Activated naive CD4-positive, alpha-beta T cell treated with anti-CD3 and anti-CD28 coated beads for 36 hours (primary cell): ENCODE measurements at regions not wholly inside any gene's neighbourhood (a gene's known extent, or its start where the extent isn't known, plus 50 kb on each side); places are given as distances from the start of the nearest gene placed in this dataset.

Experiments
- CTCF ChIA-PET: fragments of 350-600 bp; sonication (Branson Sonifier 250); formaldehyde crosslinking; loops from one replicate; lab custom pipeline; 2021; ENCODE audit warnings: antibody characterized with exemption; lab: Charles Lee
- DNase-seq: peaks from one replicate; pipeline ENCODE4 v3.0.0-alpha.2; 2020
- H3K27ac Mint-ChIP-seq: one replicate; pipeline ENCODE4 v1.8.0; 2021; ENCODE audit warnings: mild to moderate bottlenecking, mixed read lengths
- H3K27me3 Mint-ChIP-seq: one replicate; pipeline ENCODE4 v1.8.0; 2021; ENCODE audit warnings: low read depth, mixed read lengths
- H3K36me3 Mint-ChIP-seq: one replicate; pipeline ENCODE4 v1.8.0; 2021; ENCODE audit warnings: low read depth, mixed read lengths
- H3K4me1 Mint-ChIP-seq: one replicate; pipeline ENCODE4 v1.8.0; 2021; ENCODE audit warnings: low read depth, mixed read lengths
- H3K4me3 Mint-ChIP-seq: one replicate; pipeline ENCODE4 v1.8.0; 2021; ENCODE audit warnings: mild to moderate bottlenecking, moderate library complexity, mixed read lengths
- H3K9me3 Mint-ChIP-seq: one replicate; pipeline ENCODE4 v1.8.0; 2021; ENCODE audit warnings: mixed read lengths
- intact Hi-C: fragments of 100-400 bp; cut with micrococcal nuclease; formaldehyde crosslinking; loops from one replicate; pipeline ENCODE4 v1.15.1; 2023

DNA sequence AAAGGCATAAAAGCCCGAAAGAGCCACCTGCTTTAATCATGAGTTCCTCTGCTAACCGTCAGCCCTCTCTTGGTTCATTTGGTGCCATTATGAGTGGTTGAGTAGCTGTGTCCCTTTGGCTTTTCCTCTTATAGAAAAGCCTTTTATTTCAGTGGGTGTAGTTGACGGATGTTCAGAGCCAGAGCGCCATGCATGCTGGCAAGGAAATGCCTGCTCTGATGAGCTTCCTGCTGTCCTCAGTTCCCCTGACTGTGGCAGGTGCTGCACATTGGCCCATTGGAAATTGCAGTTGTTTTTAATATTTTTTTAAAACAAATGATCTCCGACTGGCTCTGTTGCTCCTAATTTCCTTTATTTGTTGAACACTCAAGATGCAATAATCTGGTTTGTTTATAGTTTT, 77.3 kb upstream of the LIMCH1 start:
- CTCF ChIA-PET, result no interaction called here
- H3K36me3 Mint-ChIP-seq, result no peaks in the 10 kb centered on the region
- H3K9me3 Mint-ChIP-seq, result peaks cover 1% of the 10 kb centered on the region
- H3K27ac Mint-ChIP-seq, result no peak overlapping the region
- H3K4me3 Mint-ChIP-seq, result no peak overlapping the region
- intact Hi-C loops, result no loop called here
- H3K27me3 Mint-ChIP-seq, result no peaks in the 10 kb centered on the region
- no peak for DNase-seq
- no peaks in the 10 kb centered on the region for H3K4me1 Mint-ChIP-seq

DNA sequence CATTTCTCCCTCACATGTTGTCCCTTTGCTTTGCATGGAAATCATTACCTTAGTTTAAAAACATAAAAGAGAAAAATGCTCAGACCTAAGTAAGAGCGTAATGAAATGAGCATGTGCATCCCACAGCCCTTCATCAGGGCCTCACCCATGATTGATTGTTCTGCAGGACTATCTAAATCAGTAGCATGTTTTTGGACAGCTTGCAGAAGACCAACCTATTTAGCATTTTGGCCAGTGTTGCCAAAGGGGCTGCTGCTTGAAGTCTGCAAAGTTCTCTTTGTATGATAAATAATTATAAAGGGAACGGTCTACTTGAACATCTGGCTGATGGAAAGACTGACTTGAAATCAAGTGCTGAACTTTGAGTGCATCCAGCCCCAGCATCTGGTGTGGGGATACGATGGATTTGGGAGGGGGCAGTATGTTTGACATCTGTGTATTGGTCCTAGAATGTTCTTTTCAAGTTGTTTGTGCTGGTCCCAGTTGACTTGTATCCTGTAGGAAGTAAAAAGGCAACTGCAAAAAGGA, 76.1 kb upstream of the LIMCH1 start:
- no peaks in the 10 kb centered on the region for H3K36me3 Mint-ChIP-seq
- intact Hi-C loops, result no loop called here
- no peaks in the 10 kb centered on the region for H3K4me1 Mint-ChIP-seq
- DNase-seq, result no peak
- H3K27ac Mint-ChIP-seq, result no peak overlapping the region
- peaks cover 1% of the 10 kb centered on the region for H3K9me3 Mint-ChIP-seq
- H3K4me3 Mint-ChIP-seq, result no peak overlapping the region
- H3K27me3 Mint-ChIP-seq, result no peaks in the 10 kb centered on the region
- CTCF ChIA-PET, result no interaction called here

DNA sequence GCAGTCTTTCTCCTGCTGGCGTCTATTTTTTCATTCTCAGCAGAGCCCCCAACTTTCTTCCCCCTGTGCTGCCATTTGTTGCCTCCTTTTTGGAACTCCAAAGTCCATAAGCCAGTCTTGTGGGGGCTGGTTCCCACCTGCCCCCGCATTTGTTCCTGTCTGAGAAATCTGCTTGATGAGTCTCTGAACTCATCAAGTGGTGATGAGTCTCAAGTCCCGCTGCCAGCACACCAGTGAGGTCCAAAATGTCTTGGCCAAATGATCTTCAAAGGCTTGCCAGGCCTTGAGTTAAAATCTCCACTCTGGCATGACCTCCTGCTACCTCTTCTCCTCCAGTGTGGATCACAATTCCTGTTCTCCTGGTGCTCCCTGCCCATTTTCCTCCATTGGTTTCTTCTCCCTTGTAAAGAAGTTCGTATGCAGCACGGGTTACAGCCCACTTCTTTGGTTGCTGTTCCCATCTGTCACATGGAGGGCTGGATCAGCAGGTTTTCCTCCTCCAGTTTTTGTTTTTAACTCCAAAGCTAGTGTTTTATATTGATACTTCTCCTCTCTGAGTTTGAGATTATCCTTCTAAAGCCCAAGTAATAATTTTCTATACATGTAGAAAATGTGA, 72.7 kb upstream of the LIMCH1 start:
- intact Hi-C loops, result no loop called here
- H3K27me3 Mint-ChIP-seq, result no peaks in the 10 kb centered on the region
- H3K9me3 Mint-ChIP-seq, result peaks cover 1% of the 10 kb centered on the region
- H3K4me3 Mint-ChIP-seq, result no peak overlapping the region
- DNase-seq, result no peak
- no peaks in the 10 kb centered on the region for H3K36me3 Mint-ChIP-seq
- no peaks in the 10 kb centered on the region for H3K4me1 Mint-ChIP-seq
- no peak overlapping the region for H3K27ac Mint-ChIP-seq
- CTCF ChIA-PET, result no interaction called here

DNA sequence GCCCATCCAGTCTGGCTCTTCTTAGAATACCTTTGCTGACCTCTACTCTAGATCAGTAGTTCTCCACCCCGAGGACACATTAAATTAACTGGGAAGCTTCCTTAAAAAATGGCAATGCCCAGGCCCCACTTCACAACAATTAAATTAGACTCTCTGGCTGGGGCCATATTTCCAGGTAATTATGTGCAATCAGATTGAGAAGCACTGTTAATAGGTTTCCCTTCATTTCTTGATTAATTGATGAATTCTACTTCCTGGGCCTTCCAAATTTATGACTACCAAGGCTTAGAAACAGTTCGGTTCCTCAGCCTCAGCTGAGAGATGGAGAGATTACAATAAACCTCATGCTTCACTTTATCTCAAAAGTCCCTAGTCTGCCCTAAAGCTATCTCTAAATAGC, 71.7 kb upstream of the LIMCH1 start:
- Mint-ChIP-seq H3K27ac (no peak overlapping the region), H3K4me3 (no peak overlapping the region), H3K9me3 (peaks cover 1% of the 10 kb centered on the region), H3K4me1 (no peaks in the 10 kb centered on the region), H3K27me3 (no peaks in the 10 kb centered on the region), H3K36me3 (no peaks in the 10 kb centered on the region)
- intact Hi-C loops, result no loop called here
- CTCF ChIA-PET, result no interaction called here
- no peak for DNase-seq

DNA sequence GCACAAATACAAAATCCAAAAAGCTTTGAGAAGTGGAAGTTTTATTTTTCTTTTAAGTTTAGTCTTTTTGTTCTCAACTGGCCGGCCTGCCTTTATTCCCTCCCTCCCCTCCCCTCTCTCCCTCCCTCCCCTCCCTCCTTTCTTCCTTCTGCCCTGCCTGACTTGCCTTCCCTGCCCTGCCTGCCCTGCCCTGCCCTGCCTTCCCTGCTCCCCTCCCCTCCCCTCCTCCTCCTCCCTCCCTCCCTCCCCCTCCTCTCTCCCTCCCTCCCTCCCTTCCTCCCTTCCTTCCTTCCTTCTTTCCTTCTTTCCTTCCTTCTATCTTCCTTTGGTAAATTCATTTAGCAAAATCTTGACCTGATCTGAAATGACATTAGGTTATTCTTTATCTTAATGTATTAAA, 69.8 kb upstream of the LIMCH1 start:
- no peaks in the 10 kb centered on the region for H3K36me3 Mint-ChIP-seq
- no peaks in the 10 kb centered on the region for H3K4me1 Mint-ChIP-seq
- no peak for DNase-seq
- intact Hi-C loops, result no loop called here
- CTCF ChIA-PET, result no interaction called here
- H3K27me3 Mint-ChIP-seq, result peaks cover 3% of the 10 kb centered on the region
- no peak overlapping the region for H3K27ac Mint-ChIP-seq
- no peak overlapping the region for H3K4me3 Mint-ChIP-seq
- H3K9me3 Mint-ChIP-seq, result peaks cover 1% of the 10 kb centered on the region

DNA sequence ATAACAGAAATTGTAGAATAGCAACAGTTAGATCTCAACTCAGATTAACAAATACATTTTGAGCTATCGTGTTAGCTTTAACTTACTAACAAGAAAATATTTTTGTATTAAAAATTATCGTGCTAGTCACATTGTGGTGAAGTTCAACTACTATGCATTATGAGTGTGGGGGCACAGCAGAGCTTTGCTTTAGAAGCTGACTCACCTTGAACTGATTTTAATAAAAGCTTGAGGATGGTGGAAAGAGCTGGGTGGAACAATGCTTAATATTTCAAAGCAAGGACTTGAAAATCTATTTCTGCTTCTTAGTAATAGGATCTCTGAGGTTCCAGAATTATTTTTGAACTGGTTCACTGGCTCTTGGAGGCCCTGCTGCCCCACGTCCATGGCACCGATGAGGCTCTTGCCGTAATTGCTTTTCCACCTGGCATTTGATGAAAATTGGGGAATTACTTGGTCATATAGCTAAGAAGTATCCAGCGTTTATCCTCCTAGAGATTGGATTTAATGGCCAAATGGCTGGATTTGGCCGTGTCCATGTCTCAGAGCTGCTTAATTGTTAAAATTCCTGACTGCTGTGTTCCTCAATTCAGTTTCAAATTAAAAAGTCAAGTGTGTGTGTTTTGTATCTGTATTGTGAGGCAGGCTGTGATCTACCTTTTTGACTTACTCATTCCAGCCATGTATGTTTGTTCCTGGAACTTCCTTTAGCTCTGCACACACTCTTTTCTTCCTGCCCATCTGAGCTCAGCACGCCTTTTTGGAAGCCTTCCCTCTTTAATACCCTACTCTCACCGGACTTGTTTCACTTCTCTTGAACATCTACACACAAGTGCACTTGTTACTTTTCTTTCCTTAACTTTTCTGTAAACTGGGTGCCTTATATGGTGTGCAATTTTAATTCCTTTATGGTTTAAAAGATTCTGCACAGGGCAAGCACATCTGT, 66.6 kb upstream of the LIMCH1 start:
- intact Hi-C loops, result no loop called here
- H3K36me3 Mint-ChIP-seq, result no peaks in the 10 kb centered on the region
- no peak for DNase-seq
- H3K27ac Mint-ChIP-seq, result no peak overlapping the region
- CTCF ChIA-PET, result interaction anchor here (0.7 kb wide), 2 partner anchors 81 to 241 kb away, joined by 5 to 7 read pairs; no protein-coding TSS in a partner anchor
- H3K9me3 Mint-ChIP-seq, result no peaks in the 10 kb centered on the region
- no peaks in the 10 kb centered on the region for H3K4me1 Mint-ChIP-seq
- H3K4me3 Mint-ChIP-seq, result no peak overlapping the region
- H3K27me3 Mint-ChIP-seq, result peaks cover 3% of the 10 kb centered on the region

DNA sequence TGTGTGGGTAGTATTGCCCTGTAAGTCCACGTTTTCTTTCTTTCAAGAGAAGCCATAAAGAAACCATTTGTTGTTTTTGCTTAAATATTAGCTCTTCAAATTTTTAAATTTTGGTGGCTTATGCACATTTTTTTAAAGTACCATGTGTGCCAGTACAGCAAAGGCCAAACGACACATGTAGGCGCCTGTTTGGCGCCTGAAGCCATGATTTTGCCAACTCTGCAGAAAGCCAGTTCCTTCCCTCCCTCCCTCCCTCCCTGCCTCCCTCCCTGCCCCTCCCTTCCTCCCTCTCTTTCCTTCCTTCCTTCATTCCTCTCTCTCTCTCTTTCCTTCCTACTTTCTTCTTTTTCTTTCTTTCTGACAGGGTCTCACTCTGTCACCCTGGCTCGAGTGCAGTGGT, 65.9 kb upstream of the LIMCH1 start:
- Mint-ChIP-seq H3K4me3 (no peak overlapping the region), H3K36me3 (no peaks in the 10 kb centered on the region), H3K9me3 (no peaks in the 10 kb centered on the region), H3K27ac (no peak overlapping the region), H3K27me3 (peaks cover 3% of the 10 kb centered on the region), H3K4me1 (no peaks in the 10 kb centered on the region)
- DNase-seq, result no peak
- intact Hi-C loops, result no loop called here
- CTCF ChIA-PET, result no interaction called here

DNA sequence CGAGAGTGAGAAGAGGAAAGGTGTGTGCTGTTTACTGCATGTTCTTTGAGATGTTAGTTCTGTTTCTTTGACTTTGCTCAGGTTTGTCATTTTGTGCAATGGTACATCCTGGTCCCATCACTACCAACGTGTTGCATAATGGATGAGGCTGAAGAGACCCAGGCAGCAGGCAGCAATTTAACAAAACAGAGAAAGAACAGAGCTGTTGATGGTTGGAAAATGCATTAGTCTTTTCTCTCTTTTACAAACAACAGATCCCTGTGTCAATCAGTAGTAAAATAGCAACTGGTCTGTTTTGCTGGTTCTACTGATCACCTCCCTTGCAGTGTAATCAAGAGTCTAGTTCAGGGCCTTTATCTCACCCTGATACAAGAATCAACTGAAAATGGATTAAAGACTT, 64.8 kb upstream of the LIMCH1 start:
- CTCF ChIA-PET, result no interaction called here
- H3K4me3 Mint-ChIP-seq, result no peak overlapping the region
- H3K9me3 Mint-ChIP-seq, result no peaks in the 10 kb centered on the region
- no peaks in the 10 kb centered on the region for H3K36me3 Mint-ChIP-seq
- no peak for DNase-seq
- peaks cover 4% of the 10 kb centered on the region for H3K27me3 Mint-ChIP-seq
- intact Hi-C loops, result no loop called here
- no peaks in the 10 kb centered on the region for H3K4me1 Mint-ChIP-seq
- H3K27ac Mint-ChIP-seq, result no peak overlapping the region

DNA sequence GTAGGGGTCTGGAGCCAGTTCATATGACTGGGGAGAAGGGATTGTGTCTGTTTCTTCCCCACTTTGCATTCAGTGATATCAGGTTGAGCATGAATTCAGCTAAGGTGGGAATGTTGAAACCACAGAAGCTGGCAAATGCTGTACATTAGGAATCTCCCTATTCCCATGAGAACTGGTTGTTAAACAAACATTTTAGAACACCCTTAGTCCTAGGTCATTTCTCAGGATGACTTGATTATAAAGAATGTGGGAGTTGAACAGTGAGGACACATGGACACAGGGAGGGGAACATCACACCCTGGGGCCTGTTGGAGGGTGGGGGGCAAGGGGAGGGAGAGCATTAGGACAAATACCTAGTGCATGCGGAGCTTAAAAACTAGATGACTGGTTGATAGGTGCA, 62.6 kb upstream of the LIMCH1 start:
- Mint-ChIP-seq H3K27me3 (peaks cover 5% of the 10 kb centered on the region), H3K9me3 (no peaks in the 10 kb centered on the region), H3K4me1 (no peaks in the 10 kb centered on the region), H3K27ac (no peak overlapping the region), H3K36me3 (no peaks in the 10 kb centered on the region), H3K4me3 (no peak overlapping the region)
- CTCF ChIA-PET, result no interaction called here
- DNase-seq, result no peak
- intact Hi-C loops, result no loop called here

DNA sequence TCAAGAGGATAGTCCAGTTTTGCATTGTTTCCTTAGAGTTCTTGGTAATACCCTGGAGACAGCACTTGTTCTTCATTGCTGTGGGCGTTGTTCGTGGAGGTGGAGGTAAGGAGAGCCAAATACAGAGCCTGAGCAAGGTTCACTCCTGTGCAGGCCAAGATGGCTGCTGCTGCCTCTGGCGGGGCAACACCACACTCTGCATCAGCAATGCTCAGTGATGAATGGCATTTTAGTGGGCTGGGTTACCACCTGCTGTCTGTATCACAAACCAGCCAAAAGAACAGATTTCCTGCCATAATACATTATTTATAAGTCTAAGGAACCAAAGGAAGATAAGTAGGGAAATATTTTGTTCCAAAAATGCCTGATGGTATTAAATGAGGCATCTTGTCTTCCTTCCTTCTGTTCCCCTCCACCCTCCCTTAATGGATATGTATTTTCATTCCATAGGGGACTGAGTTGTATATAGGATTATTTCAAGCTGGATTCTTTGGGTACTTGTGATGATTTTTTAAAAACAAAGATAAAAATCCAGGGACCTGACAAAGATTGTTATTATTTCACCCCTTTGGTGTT, 61.6 kb upstream of the LIMCH1 start:
- H3K27ac Mint-ChIP-seq, result no peak overlapping the region
- peaks cover 5% of the 10 kb centered on the region for H3K27me3 Mint-ChIP-seq
- DNase-seq, result no peak
- H3K9me3 Mint-ChIP-seq, result no peaks in the 10 kb centered on the region
- H3K36me3 Mint-ChIP-seq, result no peaks in the 10 kb centered on the region
- H3K4me1 Mint-ChIP-seq, result no peaks in the 10 kb centered on the region
- intact Hi-C loops, result no loop called here
- CTCF ChIA-PET, result no interaction called here
- no peak overlapping the region for H3K4me3 Mint-ChIP-seq

DNA sequence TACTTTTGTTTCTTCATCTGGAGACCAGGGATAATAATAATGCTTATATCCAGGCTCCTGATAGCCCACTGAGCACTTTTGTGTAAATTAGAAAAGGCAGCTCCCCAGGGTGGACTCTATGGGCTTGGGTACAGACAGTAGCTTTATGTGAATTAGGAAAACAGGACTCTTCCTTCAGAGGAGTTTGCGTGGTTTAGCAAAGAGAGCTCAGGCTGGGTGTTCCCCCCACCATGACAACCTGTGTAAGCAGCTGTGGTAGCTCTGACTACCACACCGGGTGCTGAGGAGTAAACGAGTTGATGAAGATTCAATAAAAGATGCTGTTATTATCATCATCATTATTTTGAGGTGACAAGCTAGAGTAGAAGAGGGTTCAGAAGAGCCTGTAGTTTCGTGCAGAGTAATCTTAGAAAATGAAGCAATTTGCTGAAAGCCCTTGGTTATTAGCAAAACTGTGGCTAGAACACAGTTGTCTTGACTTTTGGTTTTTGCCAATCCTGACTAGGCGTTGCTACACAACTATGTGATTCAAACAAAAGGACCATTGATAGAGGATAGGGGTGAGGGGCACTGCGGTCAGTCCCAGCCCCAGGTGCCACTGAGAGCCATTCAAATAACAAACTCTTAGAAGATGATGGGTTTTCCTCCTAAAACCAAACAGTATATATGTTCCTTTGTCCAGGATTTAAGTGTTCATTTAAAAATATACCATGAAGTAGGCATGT, 60.6 kb upstream of the LIMCH1 start:
- Mint-ChIP-seq H3K36me3 (no peaks in the 10 kb centered on the region), H3K9me3 (no peaks in the 10 kb centered on the region), H3K27ac (no peak overlapping the region), H3K27me3 (peaks cover 5% of the 10 kb centered on the region), H3K4me1 (no peaks in the 10 kb centered on the region), H3K4me3 (no peak overlapping the region)
- intact Hi-C loops, result no loop called here
- CTCF ChIA-PET, result no interaction called here
- DNase-seq, result no peak

DNA sequence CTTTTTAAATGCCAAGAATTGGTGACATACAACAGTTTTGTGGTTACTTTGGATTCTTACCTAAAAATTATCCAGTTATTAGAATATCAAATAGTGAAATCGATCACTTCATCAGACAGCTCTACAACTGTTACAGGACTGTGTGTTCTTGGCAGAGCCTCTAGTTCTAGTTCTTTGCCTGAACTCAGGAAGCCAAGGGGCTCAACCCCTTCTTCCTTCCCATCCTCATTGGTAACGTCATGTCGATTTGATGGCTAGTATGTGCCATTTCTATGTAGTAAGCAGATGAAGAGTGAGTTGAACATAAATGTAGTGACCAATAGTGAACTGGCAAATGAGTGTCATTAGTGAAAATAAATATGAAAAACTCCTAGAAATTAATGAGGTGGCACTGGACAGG, 59.4 kb upstream of the LIMCH1 start:
- intact Hi-C loops, result no loop called here
- Mint-ChIP-seq H3K27ac (no peak overlapping the region), H3K4me1 (no peaks in the 10 kb centered on the region), H3K27me3 (peaks cover 2% of the 10 kb centered on the region), H3K36me3 (no peaks in the 10 kb centered on the region), H3K9me3 (no peaks in the 10 kb centered on the region), H3K4me3 (no peak overlapping the region)
- CTCF ChIA-PET, result no interaction called here
- DNase-seq, result no peak
